ENCODE measurements at regions not wholly inside any gene's neighbourhood (a gene's known extent, or its start where the extent isn't known, plus 50 kb on each side); places are given as distances from the start of the nearest gene placed in this dataset.

DNA sequence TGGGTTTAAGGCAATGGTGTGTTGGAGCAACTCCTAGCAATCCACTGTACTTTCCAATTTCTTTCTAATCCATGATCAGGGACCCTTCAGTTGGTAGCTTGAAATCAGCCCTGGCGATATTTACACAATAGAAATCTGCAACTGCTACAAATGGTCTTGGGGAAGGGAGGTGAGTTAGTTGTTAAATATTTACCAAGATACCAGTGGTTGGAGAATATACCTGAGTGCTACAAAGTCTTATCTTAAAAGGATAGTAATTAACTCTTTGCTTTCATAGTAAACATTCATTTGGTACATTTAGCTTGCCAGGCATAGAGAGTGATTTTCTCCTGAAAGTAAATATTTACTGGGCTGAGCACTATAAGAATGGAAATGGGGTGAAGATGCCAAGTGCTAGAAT lies 568.2 kb downstream of the BCKDHB start:
- TF ChIP-seq, protein P1, sequence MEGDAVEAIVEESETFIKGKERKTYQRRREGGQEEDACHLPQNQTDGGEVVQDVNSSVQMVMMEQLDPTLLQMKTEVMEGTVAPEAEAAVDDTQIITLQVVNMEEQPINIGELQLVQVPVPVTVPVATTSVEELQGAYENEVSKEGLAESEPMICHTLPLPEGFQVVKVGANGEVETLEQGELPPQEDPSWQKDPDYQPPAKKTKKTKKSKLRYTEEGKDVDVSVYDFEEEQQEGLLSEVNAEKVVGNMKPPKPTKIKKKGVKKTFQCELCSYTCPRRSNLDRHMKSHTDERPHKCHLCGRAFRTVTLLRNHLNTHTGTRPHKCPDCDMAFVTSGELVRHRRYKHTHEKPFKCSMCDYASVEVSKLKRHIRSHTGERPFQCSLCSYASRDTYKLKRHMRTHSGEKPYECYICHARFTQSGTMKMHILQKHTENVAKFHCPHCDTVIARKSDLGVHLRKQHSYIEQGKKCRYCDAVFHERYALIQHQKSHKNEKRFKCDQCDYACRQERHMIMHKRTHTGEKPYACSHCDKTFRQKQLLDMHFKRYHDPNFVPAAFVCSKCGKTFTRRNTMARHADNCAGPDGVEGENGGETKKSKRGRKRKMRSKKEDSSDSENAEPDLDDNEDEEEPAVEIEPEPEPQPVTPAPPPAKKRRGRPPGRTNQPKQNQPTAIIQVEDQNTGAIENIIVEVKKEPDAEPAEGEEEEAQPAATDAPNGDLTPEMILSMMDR (IDR thresholded peaks at IDR 0.05; ENCODE audit: low read depth, low read length, missing input control): no peak
- TF ChIP-seq, protein P2, sequence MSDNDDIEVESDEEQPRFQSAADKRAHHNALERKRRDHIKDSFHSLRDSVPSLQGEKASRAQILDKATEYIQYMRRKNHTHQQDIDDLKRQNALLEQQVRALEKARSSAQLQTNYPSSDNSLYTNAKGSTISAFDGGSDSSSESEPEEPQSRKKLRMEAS (IDR thresholded peaks at IDR 0.05): no peak
- TF ChIP-seq HNF4A (conservative IDR thresholded peaks at IDR 0.05): no peak
- TF ChIP-seq, protein P3, sequence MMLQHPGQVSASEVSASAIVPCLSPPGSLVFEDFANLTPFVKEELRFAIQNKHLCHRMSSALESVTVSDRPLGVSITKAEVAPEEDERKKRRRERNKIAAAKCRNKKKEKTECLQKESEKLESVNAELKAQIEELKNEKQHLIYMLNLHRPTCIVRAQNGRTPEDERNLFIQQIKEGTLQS (IDR thresholded peaks at IDR 0.05): no peak
- TF ChIP-seq YY1 (IDR thresholded peaks at IDR 0.05): no peak
- TF ChIP-seq GABPA (IDR thresholded peaks at IDR 0.05 in 1 of 2, conservative IDR thresholded peaks at IDR 0.05 in 1 of 2): no peak
- TF ChIP-seq TAF1 (conservative IDR thresholded peaks at IDR 0.05): no peak
- TF ChIP-seq RXRA (IDR thresholded peaks at IDR 0.05): no peak
- TF ChIP-seq FOXA1 (IDR thresholded peaks at IDR 0.05): no peak
